IMR-90 (cell line): ENCODE measurements at regions not wholly inside any gene's neighbourhood (a gene's known extent, or its start where the extent isn't known, plus 50 kb on each side); places are given as distances from the start of the nearest gene placed in this dataset.

Experiments
- ATAC-seq: fragments of 200-7000 bp; cut with Tn5 transposase; 2 replicates; pipeline ENCODE4 v1.9.1; 2020; ENCODE audit warnings: low read depth, mild to moderate bottlenecking, moderate library complexity
- BruUV-seq: library from RNA; stranded (reverse); fragments of 400-500 nt; replicated peaks from 2 replicates; lab custom pipeline; 2021; lab: Mats Ljungman, UMichigan
- CTCF ChIA-PET: fragments of 300-600 bp; formaldehyde crosslinking; extraction: SDS; loops from one replicate; lab custom pipeline; 2021; ENCODE audit warnings: antibody characterized with exemption; lab: Yijun Ruan, JAX
- POLR2A ChIA-PET: fragments of 300-600 bp; sonication (Branson Sonifier 250); formaldehyde crosslinking; loops from one replicate; lab custom pipeline; 2022; ENCODE audit warnings: antibody characterized with exemption; ENCODE audit not compliant: unreplicated experiment; lab: Charles Lee
- DNase-seq: peaks from one replicate; pipeline ENCODE4 v3.0.0; 2013
- H2AFZ ChIP-seq: replicated peaks from 2 replicates; pipeline ENCODE3; 2013; ENCODE audit warnings: low read length, mild to moderate bottlenecking; ENCODE audit not compliant: poor library complexity
- H2AK5ac ChIP-seq: 2 replicates; pipeline ENCODE4 v1.6.1; 2013; ENCODE audit warnings: low read depth, low read length, inconsistent platforms
- H2AK9ac ChIP-seq: replicated peaks from 2 replicates; pipeline ENCODE3; 2013; ENCODE audit warnings: mild to moderate bottlenecking, low read depth, low read length, moderate library complexity; ENCODE audit not compliant: poor library complexity
- H2BK120ac ChIP-seq: 2 replicates; pipeline ENCODE4 v1.6.1; 2013; ENCODE audit warnings: low read depth, low read length, inconsistent platforms
- H2BK15ac ChIP-seq: 3 replicates; pipeline ENCODE4 v1.6.1; 2013; ENCODE audit warnings: low read depth, low read length, inconsistent platforms
- H2BK20ac ChIP-seq: 2 replicates; pipeline ENCODE4 v1.6.1; 2013; ENCODE audit warnings: low read depth, mild to moderate bottlenecking, inconsistent platforms, low read length, moderate library complexity
- H2BK5ac ChIP-seq: 2 replicates; pipeline ENCODE4 v1.6.1; 2013; ENCODE audit warnings: mild to moderate bottlenecking, low read depth, low read length, inconsistent platforms; ENCODE audit not compliant: poor library complexity, severe bottlenecking
- H3K14ac ChIP-seq: replicated peaks from 2 replicates; pipeline ENCODE4 v1.6.1; 2013; ENCODE audit warnings: low read depth, low read length, inconsistent platforms
- H3K18ac ChIP-seq: 2 replicates; pipeline ENCODE4 v1.6.1; 2013; ENCODE audit warnings: low read depth, low read length, control low read depth
- H3K23ac ChIP-seq: 2 replicates; pipeline ENCODE4 v1.6.1; 2013; ENCODE audit warnings: low read depth, low read length, inconsistent platforms
- H3K27ac ChIP-seq: 2 replicates; pipeline ENCODE4 v1.5.1; 2013; ENCODE audit warnings: mild to moderate bottlenecking, control low read depth, low read length; ENCODE audit not compliant: insufficient read depth
- H3K27me3 ChIP-seq: 2 replicates; pipeline ENCODE4 v1.6.1; 2013; ENCODE audit warnings: low read length; ENCODE audit not compliant: control insufficient read depth, insufficient read depth
- H3K36me3 ChIP-seq: 2 replicates; pipeline ENCODE4 v1.6.1; 2013; ENCODE audit warnings: low read length, mixed read lengths; ENCODE audit not compliant: control insufficient read depth, insufficient read depth
- H3K4ac ChIP-seq: 2 replicates; pipeline ENCODE4 v1.6.1; 2013; ENCODE audit warnings: low read depth, low read length, inconsistent platforms
- H3K4me1 ChIP-seq: 2 replicates; pipeline ENCODE4 v1.6.1; 2013; ENCODE audit warnings: low read length, mixed read lengths; ENCODE audit not compliant: control insufficient read depth, insufficient read depth
- H3K4me2 ChIP-seq: 2 replicates; pipeline ENCODE4 v1.6.1; 2013; ENCODE audit warnings: low read depth, mild to moderate bottlenecking, control low read depth, low read length, moderate library complexity
- H3K4me3 ChIP-seq: 2 replicates; pipeline ENCODE4 v1.5.1; 2013; ENCODE audit warnings: low read depth, mild to moderate bottlenecking, control low read depth, low read length, moderate library complexity; ENCODE audit not compliant: insufficient read depth
- H3K56ac ChIP-seq: 2 replicates; pipeline ENCODE4 v1.6.1; 2013; ENCODE audit warnings: low read length, inconsistent platforms; ENCODE audit not compliant: insufficient read depth; ENCODE audit errors: extremely low read depth
- H3K79me1 ChIP-seq, 2 experiments: 2 replicates each; pipeline ENCODE4 v1.6.1; 2013; ENCODE audit warnings: low read length in 2 of 2, inconsistent platforms in 1 of 2, low read depth in 1 of 2
- H3K9ac ChIP-seq: 2 replicates; pipeline ENCODE4 v1.6.1; 2013; ENCODE audit warnings: low read depth, low read length, control low read depth
- H3K9me1 ChIP-seq: 2 replicates; pipeline ENCODE4 v1.6.1; 2013; ENCODE audit warnings: low read length, inconsistent platforms; ENCODE audit not compliant: insufficient read depth
- H3K9me3 ChIP-seq: 2 replicates; pipeline ENCODE4 v1.6.1; 2013; ENCODE audit warnings: low read length; ENCODE audit not compliant: control insufficient read depth, insufficient read depth
- H4K20me1 ChIP-seq: 2 replicates; pipeline ENCODE4 v1.6.1; 2013; ENCODE audit warnings: low read length, inconsistent platforms; ENCODE audit not compliant: insufficient read depth
- H4K5ac ChIP-seq: 2 replicates; pipeline ENCODE4 v1.6.1; 2013; ENCODE audit warnings: mild to moderate bottlenecking, low read depth, low read length, control low read depth
- H4K8ac ChIP-seq, 2 experiments: 2 replicates each; pipeline ENCODE4 v1.6.1; 2013; ENCODE audit warnings: low read depth in 2 of 2, low read length in 2 of 2, control low read depth in 1 of 2, inconsistent platforms in 1 of 2
- H4K91ac ChIP-seq: 2 replicates; pipeline ENCODE4 v1.6.1; 2013; ENCODE audit warnings: low read depth, low read length, inconsistent platforms; ENCODE audit not compliant: insufficient read depth
- CHD1 ChIP-seq: IDR thresholded peaks from 2 replicates; pipeline ENCODE4 v1.6.1; 2012; ENCODE audit warnings: low read depth, low read length, improper control_type of control experiment
- CTCF ChIP-seq: conservative IDR thresholded peaks from 2 replicates; pipeline ENCODE4 v1.5.1; 2012; ENCODE audit warnings: mild to moderate bottlenecking, low read depth, low read length, improper control_type of control experiment
- FOS ChIP-seq: fragments of 150-350 bp; IDR thresholded peaks from 2 replicates; pipeline ENCODE4 v1.6.1; 2016; ENCODE audit warnings: low read depth, low read length
- MXI1 ChIP-seq: IDR thresholded peaks from 2 replicates; pipeline ENCODE4 v1.6.1; 2012; ENCODE audit warnings: low read depth, mild to moderate bottlenecking, low read length, moderate library complexity, borderline replicate concordance
- NFE2L2 ChIP-seq: fragments of 150-350 bp; IDR thresholded peaks from 2 replicates; pipeline ENCODE4 v1.6.1; 2016; ENCODE audit warnings: low read depth, mild to moderate bottlenecking, low read length
- POLR2A ChIP-seq: IDR thresholded peaks from 2 replicates; pipeline ENCODE4 v1.6.1; 2012; ENCODE audit warnings: mild to moderate bottlenecking, low read depth, low read length
- RAD21 ChIP-seq: IDR thresholded peaks from 2 replicates; pipeline ENCODE4 v1.6.1; 2012; ENCODE audit warnings: low read length, improper control_type of control experiment
- RCOR1 ChIP-seq: IDR thresholded peaks from 2 replicates; pipeline ENCODE4 v1.6.1; 2012; ENCODE audit warnings: mild to moderate bottlenecking, low read length, improper control_type of control experiment; ENCODE audit not compliant: insufficient replicate concordance
- SMC3 ChIP-seq: fragments of 150-350 bp; IDR thresholded peaks from 2 replicates; pipeline ENCODE4 v1.6.1; 2016; ENCODE audit warnings: low read depth, mild to moderate bottlenecking, antibody characterized with exemption, low read length, moderate library complexity
- USF2 ChIP-seq: fragments of 150-350 bp; IDR thresholded peaks from 2 replicates; pipeline ENCODE4 v1.6.1; 2017; ENCODE audit warnings: mild to moderate bottlenecking, antibody characterized with exemption, low read length, low read depth
- WGBS, 2 experiments: methylation state at CpG; one replicate each; pipeline versions ENCODE4 v1.1.5 to v1.1.7; 2013; ENCODE audit warnings: missing lambda C conversion rate in 2 of 2; ENCODE audit not compliant: insufficient read length in 1 of 2; ENCODE audit errors: extremely low coverage in 2 of 2; 5-methylcytosine and 5-hydroxymethylcytosine counted together
- dilution Hi-C: fragments of 300-500 bp; cut with HindIII; formaldehyde crosslinking; loops from one replicate; pipeline ENCODE4 v1.14.3; 2018; ENCODE audit warnings: low sequenced_read_pairs; ENCODE audit not compliant: unreplicated experiment
- in situ Hi-C: fragments of 300-500 bp; cut with MboI; formaldehyde crosslinking; loops from 3 replicates; pipeline ENCODE4 v1.14.3; 2019; ENCODE audit warnings: low sequenced_read_pairs, inconsistent platforms, mixed read lengths
- intact Hi-C: fragments of 100-400 bp; cut with micrococcal nuclease; formaldehyde crosslinking; loops from 2 replicates; pipeline ENCODE4 v1.10.0; 2022

GRCh38 chr1:47522935-47523834 lies 85.3 kb downstream of the FOXD2 start:
- Histone ChIP-seq H3K4ac (no peak overlapping the region), H4K8ac (no peak overlapping the region), H4K20me1 (no peaks in the 10 kb centered on the region), H3K36me3 (no peaks in the 10 kb centered on the region), H3K27ac (no peak overlapping the region), H2AFZ (peak overlapping the region; percentile 35), H3K4me3 (no peak overlapping the region), H3K56ac (no peak overlapping the region), H4K91ac (no peak overlapping the region), H3K9ac (no peak overlapping the region), H2BK120ac (no peak overlapping the region), H3K23ac (no peak overlapping the region), H2BK20ac (no peak overlapping the region), H2BK15ac (no peak overlapping the region), H3K9me3 (no peaks in the 10 kb centered on the region), H3K27me3 (peaks cover 2% of the 10 kb centered on the region; the same call in 1 of the 2 replicates), H3K9me1 (no peaks in the 10 kb centered on the region), H2AK9ac (peak overlapping the region; percentile 45), H4K5ac (no peak overlapping the region), H3K14ac (no peak overlapping the region), H3K79me1 (no peaks in the 10 kb centered on the region), H2BK5ac (no peak overlapping the region), H2AK5ac (no peak overlapping the region), H3K4me2 (no peak overlapping the region), H3K18ac (no peak overlapping the region), H3K4me1 (no peaks in the 10 kb centered on the region)
- ChIA-PET POLR2A (no interaction called here), CTCF (no interaction called here)
- no peak for DNase-seq
- no peak for TF ChIP-seq USF2
- TF ChIP-seq CTCF, result no peak
- TF ChIP-seq NFE2L2, result no peak
- TF ChIP-seq RAD21, result no peak
- no peak for TF ChIP-seq SMC3
- TF ChIP-seq FOS, result no peak
- no peak for TF ChIP-seq MXI1
- TF ChIP-seq POLR2A, result no peak
- TF ChIP-seq CHD1, result no peak
- no peak for TF ChIP-seq RCOR1
- 72% methylated on average over 3 of the region's 10 CpGs; no CpG with 5 or more reads in 1 of the 2 experiments for WGBS, 2 experiments
- BruUV-seq, result no TSS peak
- intact Hi-C loops (no loop called here), in situ Hi-C loops (no loop called here), dilution Hi-C loops (no loop called here)
- ATAC-seq, result no peak
